Stimulated activated CD8-positive, alpha-beta memory T cell treated with anti-CD3 and anti-CD28 coated beads, Interleukin-15, amount 100 ng/mL, for 48 hours (primary cell): ENCODE measurements at regions not wholly inside any gene's neighbourhood (a gene's known extent, or its start where the extent isn't known, plus 50 kb on each side); places are given as distances from the start of the nearest gene placed in this dataset.

ENCODE experiments used
- DNase-seq, 2 donors: peaks; one replicate each; pipeline ENCODE4 v3.0.0-alpha.2; 2020; ENCODE audit warnings: low read depth in 2 of 2

GRCh38 chr16:79865918-79866317 is 265.4 kb upstream of the MAF start:
- no peak for DNase-seq

DNA sequence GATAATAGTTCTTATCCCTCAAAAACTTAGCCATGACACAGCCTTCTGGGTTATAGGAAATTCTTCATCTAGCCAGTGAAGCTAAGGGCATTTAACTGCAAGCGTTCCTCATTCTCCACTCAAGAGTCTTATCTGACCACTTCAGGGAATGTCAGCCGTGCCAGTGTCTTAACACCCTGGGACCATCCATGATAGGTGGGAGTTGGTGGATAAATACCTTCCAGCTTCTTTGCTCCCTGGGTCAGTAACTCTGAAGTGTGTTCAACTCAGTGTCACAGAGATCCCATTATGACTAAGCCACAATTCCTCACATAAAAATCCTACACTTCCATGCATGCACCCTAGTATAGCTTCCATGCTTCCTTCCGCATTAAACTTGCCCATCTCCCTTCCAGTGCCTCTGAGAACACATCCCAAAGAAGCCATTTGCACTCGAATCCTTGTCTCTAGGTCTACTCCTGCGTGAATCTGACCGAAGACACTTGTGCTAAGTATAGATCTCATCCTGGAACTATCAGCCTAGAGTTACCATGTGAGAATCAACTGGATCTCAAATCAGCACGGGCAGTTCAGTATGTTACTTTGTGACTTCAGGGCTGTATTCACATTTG is 264.3 kb upstream of the MAF start:
- no peak for DNase-seq

GRCh38 chr16:79864032-79864780 is 263.7 kb upstream of the MAF start:
- no peak for DNase-seq

GRCh38 chr16:79863128-79864031 is 262.8 kb upstream of the MAF start:
- DNase-seq, result no peak

DNA sequence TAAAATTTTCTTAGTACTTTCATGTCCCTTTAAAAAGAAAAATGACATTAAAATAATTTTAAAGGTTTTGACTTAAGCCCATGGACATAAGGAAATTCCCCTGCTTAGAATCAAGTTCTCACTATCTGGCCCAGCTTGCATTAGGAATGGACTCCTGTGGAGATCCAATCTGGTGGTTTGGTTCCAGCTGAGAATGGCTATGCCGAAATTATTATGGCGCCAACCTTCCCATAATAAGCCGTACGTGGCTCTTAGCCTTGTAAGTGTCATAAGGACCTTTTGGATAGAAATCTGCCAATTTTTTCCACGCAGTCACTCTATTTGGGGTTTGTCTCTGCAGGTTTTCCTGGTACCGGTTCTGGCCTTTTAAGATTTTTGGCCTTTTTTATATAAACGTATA is 262.1 kb upstream of the MAF start:
- no peak for DNase-seq

GRCh38 chr16:79856581-79856980 is 256.0 kb upstream of the MAF start:
- DNase-seq, result no peak

DNA sequence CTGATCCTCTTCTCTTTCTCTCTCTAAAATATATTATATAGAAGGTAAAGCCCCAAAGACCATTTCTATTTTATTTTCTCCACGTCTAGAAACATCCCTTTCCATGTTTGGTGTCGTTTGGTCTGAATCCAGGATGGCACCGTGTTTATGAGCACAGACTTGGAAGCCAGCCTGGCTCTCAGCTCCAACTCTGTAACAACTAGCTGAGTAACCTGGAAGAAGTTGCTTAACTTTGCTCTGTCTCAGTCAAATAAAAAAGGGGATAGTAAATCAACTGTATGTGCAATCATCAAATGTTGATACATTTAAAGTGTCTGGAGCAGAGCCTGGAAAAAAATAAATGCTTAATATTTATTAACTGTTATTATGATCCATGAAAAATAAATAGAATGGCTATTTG is 249.8 kb upstream of the MAF start:
- DNase-seq, result no peak

- DNase-seq, result no peak
These were observed 248.6 kb upstream of the MAF start for GRCh38 chr16:79849119-79849518.

DNA sequence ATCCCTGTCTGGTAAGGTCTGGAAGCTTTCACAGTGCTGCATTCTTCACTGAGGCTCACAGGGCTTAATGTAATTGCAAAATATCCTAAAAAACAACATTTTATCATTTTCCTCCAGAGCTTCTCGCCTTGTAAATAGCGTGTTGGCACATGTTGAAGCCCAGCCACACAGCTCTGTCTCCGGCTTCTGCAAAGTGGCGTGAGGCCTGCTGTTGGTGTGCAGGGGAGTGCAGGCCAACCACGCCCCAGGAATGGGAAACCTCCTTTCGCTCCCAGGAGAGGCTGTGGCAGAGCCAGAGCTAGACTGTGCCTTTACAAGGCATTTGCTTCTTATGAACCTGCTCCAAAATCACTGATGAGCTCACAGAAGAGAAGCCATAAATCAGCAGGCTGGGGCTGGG is 248.2 kb upstream of the MAF start:
- no peak for DNase-seq

- DNase-seq, result no peak
These were observed 247.0 kb upstream of the MAF start for GRCh38 chr16:79847569-79847968.

DNA sequence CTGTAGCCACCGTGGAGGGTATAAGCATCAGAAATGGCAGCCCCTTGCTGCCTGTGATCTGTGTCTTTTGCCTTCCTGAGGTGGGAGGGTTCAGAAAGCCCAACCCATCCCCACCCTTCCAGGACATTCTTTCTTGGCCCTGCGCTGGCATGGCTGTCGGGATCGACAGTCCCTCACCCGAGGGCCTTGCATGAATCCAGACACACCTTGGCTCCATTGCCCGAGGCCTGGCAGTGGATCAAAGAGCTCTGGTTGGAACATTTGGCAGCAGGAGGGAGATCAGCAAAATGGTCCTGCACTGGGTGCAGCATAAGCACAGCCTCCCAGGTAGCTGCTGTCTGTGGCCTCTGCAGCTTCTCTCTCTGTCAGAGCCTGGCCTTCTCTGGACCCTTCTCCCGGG is 246.6 kb upstream of the MAF start:
- no peak for DNase-seq

DNA sequence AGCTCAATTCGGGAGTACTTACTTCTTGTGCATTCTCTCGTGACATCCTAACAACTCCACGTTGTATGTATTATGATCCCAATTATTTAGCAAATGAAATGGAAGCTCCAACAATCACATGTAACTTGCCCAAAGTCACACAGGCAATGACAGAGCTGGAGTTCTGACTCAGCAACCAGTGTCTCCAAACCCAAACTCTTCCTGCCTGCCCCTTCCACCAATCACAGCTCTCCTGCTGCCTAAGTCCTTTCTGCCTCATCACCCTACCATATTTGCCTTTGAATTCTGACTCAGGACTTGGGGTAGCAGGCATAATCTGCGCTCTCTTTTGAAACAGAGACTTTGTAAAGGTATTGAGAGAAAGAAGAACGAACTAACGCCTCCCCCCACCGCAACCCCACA is 245.2 kb upstream of the MAF start:
- no peak for DNase-seq

DNA sequence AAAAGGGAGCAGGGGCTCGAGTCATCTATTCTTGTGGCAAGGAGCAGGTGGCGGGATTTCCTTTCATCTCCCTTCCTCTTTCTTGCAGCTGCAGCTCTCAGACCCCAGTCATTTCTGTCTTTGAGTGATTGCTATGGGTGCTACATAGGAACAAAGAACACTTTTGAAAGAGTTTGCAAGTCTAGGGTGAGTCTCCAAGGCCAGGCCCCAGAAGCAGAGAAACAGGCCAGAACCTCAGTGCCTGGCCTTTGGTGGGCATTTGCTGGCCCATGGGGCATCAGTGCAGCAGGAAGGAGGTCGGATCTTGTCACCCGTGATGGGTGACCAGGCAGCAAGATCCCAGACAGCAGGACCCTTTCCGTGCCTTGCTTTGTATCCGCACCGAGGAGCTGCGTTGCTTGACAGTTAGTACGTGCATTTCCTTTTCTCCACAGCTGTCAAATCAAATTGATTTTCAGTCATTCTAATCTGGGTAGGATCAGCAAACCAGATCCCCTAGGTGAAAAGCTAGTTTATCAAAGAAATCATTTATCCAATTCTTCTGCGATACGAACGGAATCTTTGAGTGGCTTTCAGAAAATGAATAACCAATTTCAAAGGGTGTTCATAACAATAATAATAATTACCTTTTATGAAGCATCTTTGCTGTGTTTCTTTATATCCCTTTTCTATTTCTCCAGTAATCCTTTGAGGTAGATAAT is 244.6 kb upstream of the MAF start:
- no peak for DNase-seq

GRCh38 chr16:79844603-79845002 is 244.1 kb upstream of the MAF start:
- DNase-seq, result no peak

- no peak for DNase-seq
These were observed 243.1 kb upstream of the MAF start for GRCh38 chr16:79843631-79844043.

DNA sequence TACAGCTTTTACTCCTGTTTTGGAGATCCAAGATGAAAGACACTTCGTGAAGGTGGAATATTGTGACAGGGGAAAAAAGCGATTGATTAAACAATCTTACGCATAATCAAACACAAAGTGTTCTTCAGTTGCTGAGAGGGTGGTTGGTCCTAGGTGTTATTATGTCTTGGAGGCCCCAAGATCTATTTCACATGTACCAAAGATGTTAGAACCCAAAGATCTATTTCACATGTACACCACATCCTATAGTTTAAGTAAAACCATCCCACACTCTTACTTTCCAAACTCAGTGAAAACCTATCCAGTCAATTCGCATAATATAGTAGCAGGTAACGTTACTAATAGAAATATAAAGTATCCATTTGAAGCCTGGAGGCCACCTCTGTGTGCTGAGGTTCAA is 242.6 kb upstream of the MAF start:
- DNase-seq, result no peak

GRCh38 chr16:79842197-79842596 is 241.7 kb upstream of the MAF start:
- DNase-seq, result no peak

DNA sequence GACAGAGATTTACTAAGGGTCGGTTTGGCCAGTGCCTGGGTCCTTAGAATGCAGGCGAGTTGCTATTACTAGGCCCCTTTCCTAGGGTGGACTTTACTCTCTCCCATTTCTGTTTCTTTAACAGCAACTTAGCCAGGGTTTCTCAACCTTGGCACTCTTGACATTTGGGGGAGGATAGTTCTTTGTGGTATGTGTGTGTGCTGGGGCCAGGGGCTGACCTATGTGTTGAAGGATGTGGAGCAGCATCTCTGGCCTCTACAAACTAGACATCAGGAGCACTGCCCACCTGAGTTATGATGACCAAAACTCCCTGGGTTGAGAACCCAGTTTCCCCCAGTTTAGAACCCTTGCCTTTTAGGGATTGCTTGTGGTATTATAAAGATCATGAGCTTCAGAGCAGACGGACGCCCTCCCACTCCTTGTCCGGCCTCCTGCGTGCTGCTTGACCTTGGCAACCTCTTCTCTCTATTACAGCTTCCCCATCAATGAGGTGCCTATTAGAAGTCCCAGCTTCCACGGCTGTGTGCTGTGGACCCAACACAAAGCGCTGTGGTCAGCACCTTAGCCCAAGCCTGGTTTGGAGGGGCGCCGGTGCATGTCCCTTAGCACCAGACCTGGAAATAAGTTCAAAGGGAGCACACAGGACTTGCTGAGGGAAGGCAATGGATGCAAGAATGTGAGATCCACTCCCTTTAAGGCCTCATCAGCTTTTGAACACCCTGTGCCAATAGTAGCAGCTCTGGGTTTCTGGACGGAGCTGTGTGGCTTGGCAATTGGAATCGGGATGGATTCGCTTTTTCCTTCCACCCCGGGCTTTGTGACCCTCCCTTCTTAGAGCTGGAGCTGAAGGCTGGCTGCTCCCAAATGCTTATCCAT is 239.2 kb upstream of the MAF start:
- no peak for DNase-seq

DNA sequence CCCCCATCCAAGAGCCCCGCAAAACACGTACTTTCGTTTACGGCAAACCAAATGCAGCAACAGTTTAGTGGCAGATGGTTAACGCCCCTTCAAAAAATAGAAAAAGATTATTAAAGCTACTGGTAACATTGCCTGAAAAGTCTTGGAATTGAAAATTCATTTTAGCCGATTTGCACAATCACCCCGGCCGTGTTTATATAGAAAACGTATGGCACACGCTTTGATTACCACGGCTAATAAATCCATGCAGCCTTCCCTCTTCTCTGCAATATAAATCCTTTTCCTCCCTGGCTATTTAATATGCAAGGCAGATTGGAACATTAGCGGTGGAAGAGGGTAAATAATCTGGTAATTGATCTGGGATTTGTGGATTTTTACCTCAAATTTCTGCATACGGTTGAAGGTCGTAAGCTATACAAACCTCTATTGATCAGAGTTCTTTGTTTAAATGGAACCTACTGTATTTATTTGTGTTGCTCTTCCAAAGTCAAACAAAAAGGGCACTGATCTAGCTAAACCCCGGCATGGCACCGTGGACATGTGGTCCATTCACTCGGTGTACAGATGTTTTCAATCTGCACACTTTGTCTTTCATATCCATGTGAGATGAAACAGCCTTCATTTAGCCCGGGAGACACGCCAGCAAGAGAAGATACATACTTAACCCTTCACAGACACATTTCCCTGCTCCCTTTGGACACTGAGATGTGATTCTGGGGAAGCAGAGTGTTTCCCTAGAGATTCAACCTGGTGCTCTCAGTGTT is 238.1 kb upstream of the MAF start:
- no peak for DNase-seq

DNA sequence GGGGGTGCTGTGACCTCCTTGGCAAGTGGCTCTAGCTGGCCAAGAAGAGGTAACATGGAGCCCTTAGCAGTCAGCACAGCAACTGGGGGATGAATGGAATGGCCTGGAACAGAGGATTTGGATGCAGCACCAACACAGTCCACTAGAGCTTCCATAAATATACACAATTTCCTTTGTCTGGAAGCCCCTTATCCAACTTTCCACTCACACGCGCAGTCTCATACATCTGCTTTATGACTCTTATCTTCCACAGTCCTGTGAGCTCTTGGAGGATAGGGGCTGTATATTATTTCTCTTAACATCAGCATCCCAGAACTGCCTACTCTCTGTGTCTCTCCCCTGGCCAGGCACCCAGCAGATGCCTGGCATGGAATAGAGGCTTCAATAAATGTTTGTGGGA is 235.6 kb upstream of the MAF start:
- no peak for DNase-seq
